CD4-positive, alpha-beta T cell treated with Interleukin-17A for 4 hours (primary cell): ENCODE measurements at regions not wholly inside any gene's neighbourhood (a gene's known extent, or its start where the extent isn't known, plus 50 kb on each side); places are given as distances from the start of the nearest gene placed in this dataset.
A peak's percentile ranks its signal among the peaks of the same experiment; 100 is the strongest.
"Not testable (repeated sequence)": the region's sequence is repeated elsewhere in the genome, so short reads cannot be mapped to it uniquely, and the experiment has no call there.

Source experiments
- DNase-seq: peaks from one replicate; pipeline ENCODE4 v3.0.0-alpha.2; 2020; ENCODE audit warnings: mixed read lengths

- no peak for DNase-seq
Measured at GRCh38 chr2:8505311-8505920, 176.4 kb upstream of the ID2 start.

GRCh38 chr2:8506746-8507145, 175.1 kb upstream of the ID2 start:
- DNase-seq = no peak

DNA sequence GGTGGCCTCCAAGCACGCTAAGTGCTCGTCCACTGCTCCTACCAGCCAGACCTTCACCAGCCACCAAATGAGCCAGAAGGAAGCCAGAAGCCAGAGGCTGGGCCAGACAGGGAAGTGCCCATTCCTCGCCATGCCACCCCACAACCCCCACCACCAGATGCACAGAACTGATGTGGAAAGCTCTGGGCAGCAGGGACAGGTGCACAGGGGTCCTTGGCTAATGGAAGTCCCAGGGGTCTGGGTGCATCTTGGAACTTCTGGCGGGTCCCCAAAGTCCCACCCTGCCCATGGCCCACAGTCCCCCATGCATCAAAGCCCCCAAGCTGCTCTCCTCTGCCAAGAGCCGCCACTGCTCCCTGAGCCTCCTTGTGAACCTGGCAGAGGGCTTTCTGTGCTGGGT, 173.1 kb upstream of the ID2 start:
- no peak for DNase-seq

- no peak for DNase-seq
Measured at GRCh38 chr2:8509621-8510020, 172.2 kb upstream of the ID2 start.

DNA sequence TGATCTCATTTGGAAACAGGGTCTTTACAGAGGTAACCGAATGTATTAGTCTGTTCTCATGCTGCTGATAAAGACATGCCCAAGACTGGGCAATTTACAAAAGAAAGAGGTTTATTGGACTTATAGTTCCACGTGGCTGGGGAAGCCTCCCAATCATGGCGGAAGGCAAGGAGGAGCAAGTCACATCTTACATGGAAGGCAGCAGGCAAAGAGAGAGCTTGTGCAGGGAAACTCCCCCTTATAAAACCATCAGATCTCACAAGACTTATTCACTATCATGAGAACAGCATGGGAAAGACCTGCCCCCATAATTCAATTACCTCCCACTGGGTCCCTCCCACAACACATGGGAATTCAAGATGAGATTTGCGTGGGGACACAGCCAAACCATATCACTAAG, 171.8 kb upstream of the ID2 start:
- not testable (repeated sequence) for DNase-seq

DNA sequence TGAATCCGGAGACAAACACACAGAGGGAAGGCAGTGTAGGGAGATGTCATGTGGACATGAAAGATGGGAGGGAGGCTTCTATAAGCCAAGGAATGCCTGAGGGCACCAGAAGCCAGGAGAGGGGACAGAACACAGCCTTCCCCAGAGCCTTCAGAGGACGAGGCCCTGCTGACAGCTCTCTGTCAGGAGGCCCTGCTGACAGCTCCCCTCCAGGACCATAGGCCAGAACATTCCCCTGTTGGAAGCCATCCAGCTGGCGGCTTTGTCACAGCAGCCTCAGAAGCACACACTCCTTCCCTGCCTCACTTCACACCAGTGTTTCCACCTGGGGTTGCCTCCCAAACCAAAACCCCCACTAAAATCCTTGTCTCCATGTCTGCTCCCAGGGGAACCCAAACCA, 171.3 kb upstream of the ID2 start:
- no peak for DNase-seq

DNA sequence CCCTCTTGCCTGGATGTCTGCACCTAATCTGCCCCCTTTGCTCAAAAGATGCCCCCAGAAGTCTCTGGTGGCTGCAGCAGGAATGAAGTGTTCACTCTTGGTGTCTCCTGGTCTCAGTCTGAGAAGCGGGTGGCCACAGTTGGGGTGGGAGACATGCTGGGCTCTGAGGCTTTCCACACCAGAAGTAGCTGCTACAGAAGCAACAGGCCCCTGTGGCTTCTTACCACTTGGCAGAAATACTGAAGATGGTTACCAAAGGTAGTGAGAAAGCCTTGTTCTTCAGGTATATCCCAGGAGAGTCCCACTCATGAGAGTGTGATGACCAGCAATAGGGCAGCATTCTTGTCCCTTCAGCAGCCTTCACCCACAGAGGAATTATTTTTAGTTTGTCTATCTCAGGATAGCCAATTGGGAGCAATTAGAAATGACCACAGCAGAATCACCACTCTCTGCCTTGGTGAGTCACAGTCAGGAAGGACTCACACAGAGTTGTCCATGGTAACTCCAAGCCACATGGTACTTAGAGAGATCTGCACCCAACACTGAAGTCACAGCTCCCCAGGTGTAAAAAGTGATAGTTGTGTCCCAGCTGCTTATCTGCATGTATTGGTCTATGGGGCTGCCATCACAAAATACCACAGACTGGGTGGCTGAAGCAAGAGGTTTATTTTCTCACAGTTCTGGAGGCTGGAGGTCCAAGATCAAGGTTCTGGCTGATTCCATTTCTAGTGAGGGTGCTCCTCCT, 169.8 kb upstream of the ID2 start:
- DNase-seq = no peak

GRCh38 chr2:8513601-8514273, 168.1 kb upstream of the ID2 start:
- no peak for DNase-seq

GRCh38 chr2:8514274-8514662, 167.6 kb upstream of the ID2 start:
- DNase-seq = no peak

- DNase-seq = peak; percentile 64
Measured at GRCh38 chr2:8514796-8515758, 166.8 kb upstream of the ID2 start.

DNA sequence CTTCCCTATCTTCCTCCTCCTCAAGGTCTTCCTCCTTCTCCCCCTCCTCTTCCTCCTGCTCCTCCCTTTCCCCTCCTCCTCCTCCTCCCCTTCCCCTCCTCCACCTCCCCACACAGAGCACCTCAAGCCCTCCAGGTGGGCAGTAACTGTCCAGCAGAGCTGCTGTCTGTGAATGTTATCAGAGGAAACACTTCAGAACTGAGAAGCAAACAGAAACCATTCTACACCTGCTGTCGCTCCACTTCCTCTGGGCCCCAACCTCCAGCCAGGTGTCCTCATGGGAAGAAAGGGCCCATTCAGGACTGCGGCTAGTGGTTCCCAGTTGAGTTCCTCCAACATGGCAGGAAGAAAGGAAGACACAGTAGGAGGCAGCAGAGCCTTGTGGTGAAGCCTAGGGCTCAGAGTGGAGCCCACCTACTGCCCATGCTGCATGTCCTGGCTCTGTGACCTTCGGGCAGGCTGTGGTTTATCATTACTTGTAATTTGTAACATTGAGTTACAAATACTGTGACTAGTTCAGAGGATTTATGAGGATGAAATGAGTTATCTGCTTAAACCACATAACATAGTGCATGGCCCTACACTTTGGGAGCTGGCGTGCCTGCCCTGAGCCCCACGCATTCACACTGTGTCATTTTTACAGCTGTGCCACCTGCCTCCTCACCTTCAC, 165.9 kb upstream of the ID2 start:
- no peak for DNase-seq

GRCh38 chr2:8517850-8518498, 163.9 kb upstream of the ID2 start:
- no peak for DNase-seq

GRCh38 chr2:8518979-8519668, 162.7 kb upstream of the ID2 start:
- no peak for DNase-seq

DNA sequence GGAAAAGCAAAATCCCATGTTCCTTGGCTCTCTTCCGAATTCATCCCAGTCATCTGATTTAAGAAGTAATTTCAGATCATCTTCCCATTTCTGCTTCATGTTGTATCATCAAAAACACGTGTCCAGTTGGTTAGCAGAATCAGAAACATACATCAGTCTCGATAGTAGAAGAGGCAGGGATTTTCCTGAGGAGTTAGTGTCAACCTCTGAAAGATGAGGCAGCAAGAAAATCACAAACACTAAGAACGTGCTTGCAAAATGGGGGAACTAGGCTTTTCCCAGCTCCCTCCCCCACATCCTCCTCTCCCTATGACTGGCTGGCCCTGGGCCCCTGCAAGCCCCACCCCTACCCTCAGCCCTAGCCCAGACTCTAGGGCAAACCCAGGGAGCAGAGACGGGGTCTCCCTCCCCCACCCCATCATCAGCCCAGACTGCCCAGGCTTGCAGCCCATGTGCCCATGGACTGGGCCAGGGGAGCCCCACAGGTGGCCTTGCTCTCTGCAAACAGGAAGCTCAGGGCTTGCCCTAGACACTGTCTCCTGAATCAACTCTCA, 161.0 kb upstream of the ID2 start:
- no peak for DNase-seq

GRCh38 chr2:8522687-8523086, 159.2 kb upstream of the ID2 start:
- DNase-seq = no peak

DNA sequence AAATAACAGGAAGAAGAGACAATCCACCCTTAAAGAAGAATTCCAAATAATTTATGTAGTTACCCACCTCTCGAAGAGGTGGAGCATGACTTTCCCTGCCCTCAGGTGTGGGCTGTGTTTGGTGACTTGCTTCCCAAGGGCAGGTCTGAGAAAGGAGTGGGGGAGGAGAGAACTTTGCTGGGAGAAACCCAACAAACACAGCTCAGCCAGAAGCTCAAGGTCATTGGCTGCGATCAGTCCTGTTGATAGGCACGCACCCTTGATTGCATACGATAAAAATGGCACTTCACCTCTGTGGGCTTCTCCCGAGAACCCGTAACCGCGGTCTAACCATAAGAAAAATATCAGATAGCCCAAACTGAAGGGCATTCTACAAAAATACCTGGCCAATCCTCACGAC, 157.5 kb upstream of the ID2 start:
- no peak for DNase-seq

GRCh38 chr2:8524823-8525222, 157.0 kb upstream of the ID2 start:
- DNase-seq = no peak

- DNase-seq = no peak
Measured at GRCh38 chr2:8525236-8525581, 156.6 kb upstream of the ID2 start.

DNA sequence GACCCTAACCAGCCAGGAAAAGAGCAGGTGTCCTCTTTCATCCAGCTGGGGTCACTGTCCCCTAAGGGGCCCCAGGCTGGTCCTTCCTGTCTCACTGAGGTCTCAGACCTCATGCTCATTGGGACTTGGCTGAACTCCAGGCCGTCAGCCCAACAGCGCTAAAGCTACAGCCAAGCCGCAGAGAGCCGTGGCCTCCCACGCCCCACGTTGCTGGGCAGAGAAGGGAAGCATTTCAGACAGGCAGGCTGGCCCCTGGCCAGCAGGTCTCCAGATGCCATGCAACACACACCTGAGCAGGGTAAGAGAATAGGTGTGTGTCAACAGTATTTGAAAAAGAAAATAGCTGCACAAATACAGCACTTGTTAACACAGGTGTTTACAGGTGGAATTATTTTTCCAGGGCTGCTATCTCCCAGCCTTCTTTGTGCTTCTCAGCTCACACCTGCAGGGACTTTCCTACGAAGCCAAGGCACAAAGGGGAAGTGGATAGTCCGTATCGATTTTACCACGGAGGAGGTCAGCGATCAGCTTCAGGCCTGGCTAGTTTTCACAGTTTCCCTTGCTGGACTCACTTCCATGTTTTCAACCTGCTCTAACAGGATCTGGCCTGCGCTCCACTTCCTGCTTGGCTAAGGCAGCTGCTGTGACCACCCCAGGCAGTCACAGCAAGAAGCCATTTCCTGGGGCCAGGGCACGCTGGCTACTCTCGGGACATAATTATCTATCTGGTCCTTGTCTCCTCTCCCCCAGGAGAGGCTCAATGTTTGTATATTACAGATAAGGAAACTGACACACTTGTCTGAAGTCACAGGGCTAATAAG, 156.1 kb upstream of the ID2 start:
- DNase-seq = no peak

GRCh38 chr2:8526403-8526696, 155.5 kb upstream of the ID2 start:
- DNase-seq = no peak

DNA sequence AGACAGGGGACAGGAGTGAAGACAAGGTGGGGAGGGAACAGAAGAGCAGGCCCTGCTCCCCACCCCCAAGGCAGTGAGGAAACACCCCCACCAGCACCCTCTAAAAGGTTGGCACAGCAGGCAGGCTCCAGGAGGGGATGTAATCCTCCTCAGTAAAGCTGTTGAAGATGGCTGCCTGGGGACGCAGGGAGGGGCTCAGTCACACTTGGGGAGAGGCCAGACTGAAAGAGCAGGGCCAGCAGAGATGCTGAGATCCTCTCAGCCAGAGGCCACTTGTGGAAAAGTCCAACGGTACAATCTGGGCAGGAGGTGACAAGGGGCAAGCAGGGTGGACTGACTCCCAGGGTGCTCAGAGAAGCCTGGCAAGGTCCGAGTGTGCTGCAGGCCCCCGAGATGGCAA, 154.8 kb upstream of the ID2 start:
- DNase-seq = no peak
